ENCODE measurements at regions not wholly inside any gene's neighbourhood (a gene's known extent, or its start where the extent isn't known, plus 50 kb on each side); places are given as distances from the start of the nearest gene placed in this dataset.
"Not testable (repeated sequence)": the region's sequence is repeated elsewhere in the genome, so short reads cannot be mapped to it uniquely, and the experiment has no call there.

DNA sequence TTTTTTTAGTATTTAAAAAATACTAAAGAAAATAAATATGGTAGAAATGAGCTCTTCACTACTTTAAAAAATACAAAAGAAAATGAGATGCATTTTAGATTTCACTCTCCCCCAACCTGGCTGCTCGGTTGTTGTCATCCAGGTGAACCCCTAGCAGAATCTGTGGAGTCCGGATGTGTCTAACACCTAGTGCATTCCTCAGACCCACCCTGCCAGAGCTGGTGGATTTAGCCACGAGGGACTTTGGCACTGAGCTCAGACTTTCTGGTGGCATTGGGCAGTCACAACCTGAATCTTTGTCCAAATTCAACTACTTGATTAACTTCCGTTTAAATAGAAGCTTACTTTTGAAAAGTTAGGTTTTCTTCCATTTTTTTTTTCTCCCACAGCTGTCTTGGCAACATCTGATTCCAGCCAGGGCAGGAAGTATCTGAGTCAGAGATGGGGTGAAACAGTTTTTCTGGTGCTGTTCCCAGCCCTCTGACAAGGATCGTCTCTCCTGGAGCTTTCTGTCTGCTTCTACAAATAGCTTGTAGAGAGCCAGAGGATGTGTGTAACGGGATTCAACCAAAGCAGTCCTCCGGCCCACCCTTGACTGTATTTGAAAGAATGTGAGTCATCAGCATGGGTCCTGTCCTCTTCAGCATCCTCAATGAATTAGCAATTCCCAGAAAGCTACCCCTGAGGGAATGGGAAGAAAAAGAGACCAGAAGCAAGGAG lies 301.8 kb upstream of the MCTP2 start (continued):
- no peak for TF ChIP-seq SIX5 (IDR thresholded peaks at IDR 0.05; ENCODE audit: borderline replicate concordance in 1 of 2, insufficient read depth in 1 of 2, low read depth in 1 of 2, low read length in 2 of 2)
- TF ChIP-seq MECOM (CRISPR knock-in tag; IDR thresholded peaks at IDR 0.05): no peak
- no peak for TF ChIP-seq ZNF830 (CRISPR knock-in tag; IDR thresholded peaks at IDR 0.05)

DNA sequence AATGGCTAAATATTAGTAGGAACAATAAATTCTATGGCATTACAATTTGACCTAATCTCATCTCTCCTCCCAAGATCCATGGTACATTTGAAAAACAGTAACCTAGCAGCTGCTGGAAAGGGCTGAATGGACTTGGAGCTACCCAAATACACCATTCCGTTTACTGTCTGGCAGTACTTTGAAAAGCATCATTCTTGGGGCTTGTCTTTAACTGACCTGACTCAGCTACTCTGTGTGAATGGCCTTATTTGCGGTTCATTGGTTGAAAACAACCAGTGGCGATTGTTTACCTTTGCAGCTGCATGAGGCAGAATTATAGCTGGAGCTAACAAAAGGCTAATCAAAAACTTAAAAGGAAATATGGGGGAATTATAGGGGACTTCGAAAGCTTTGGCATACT lies 311.2 kb upstream of the MCTP2 start:
- CTCF ChIA-PET (ENCODE audit: low intra/inter-chr PET ratio): no interaction called here
- Histone ChIP-seq H3K4me3 (no peak overlapping the region), H2AFZ (ENCODE audit: low read depth, low read length) (no peak overlapping the region), H3K4me2 (ENCODE audit: insufficient read depth, low read length) (no peak overlapping the region), H3K9ac (ENCODE audit: insufficient read depth in 1 of 2, low read depth in 2 of 2, low read length in 2 of 2) (no peak overlapping the region), H3K36me3 (ENCODE audit: control insufficient read depth, insufficient read depth, low read length) (no peaks in the 10 kb centered on the region), H3K27ac (ENCODE audit: extremely low read depth, low read depth, low read length) (no peak overlapping the region), H3K9me3 (replicated peaks; ENCODE audit: control insufficient read depth, insufficient read depth, low read depth, low read length) (no peaks in the 10 kb centered on the region), H4K20me1 (replicated peaks; ENCODE audit: control insufficient read depth, insufficient read depth, low read length) (no peaks in the 10 kb centered on the region), H3K9me1 (ENCODE audit: control insufficient read depth, insufficient read depth, low read length) (no peaks in the 10 kb centered on the region), H3K4me1 (replicated peaks in 1 of 2; ENCODE audit: control insufficient read depth in 2 of 2, insufficient read depth in 2 of 2, low read length in 2 of 2) (no peaks in the 10 kb centered on the region), H3K27me3 (ENCODE audit: control insufficient read depth in 2 of 2, insufficient read depth in 2 of 2, low read length in 2 of 2) (no peaks in the 10 kb centered on the region), H3K79me2 (ENCODE audit: control insufficient read depth, insufficient read depth, low read length) (no peaks in the 10 kb centered on the region)
- TF ChIP-seq GABPB1 (CRISPR knock-in tag; IDR thresholded peaks at IDR 0.05): no peak
- TF ChIP-seq MECOM (CRISPR knock-in tag; IDR thresholded peaks at IDR 0.05): no peak
- no peak for TF ChIP-seq ZNF436 (CRISPR knock-in tag; IDR thresholded peaks at IDR 0.05)
- WGBS (ENCODE audit: insufficient coverage, low coverage, missing lambda C conversion rate): 0% methylated on average over 4 of the region's 4 CpGs
- FAIRE-seq (no peak), DNase-seq (ENCODE audit: extremely low read depth in 1 of 4, low spot score in 3 of 4) (no peak), ATAC-seq (no peak)
- intact Hi-C loops (cut with micrococcal nuclease): no loop called here
- POLR2A ChIA-PET: no interaction called here
- in situ Hi-C loops (cut with MboI): no loop called here
- BruUV-seq (replicated peaks): no TSS peak

DNA sequence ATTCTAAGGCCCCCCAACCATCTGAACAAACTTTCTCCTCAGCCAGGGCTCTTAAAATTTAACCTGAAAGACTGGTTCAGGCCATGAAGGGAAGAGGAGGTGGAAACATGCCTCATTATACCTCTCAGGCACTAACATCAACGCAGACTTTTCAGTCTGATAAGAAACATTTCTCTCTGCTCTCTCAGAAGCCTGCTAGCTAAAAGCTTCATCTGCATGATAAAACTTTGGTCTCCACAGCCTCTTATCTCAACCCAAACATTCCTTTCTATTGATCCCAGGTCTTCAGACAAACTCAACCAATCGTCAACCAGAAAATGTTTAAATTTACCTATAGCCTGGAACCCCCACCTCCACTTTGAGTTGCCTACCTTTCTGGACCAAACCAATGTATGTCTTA lies 312.6 kb upstream of the MCTP2 start:
- H3K4me2 ChIP-seq (ENCODE audit: insufficient read depth, low read length); H3K9me3 ChIP-seq (replicated peaks; ENCODE audit: control insufficient read depth, insufficient read depth, low read depth, low read length); in situ Hi-C loops (cut with MboI); CTCF ChIA-PET (ENCODE audit: low intra/inter-chr PET ratio); FAIRE-seq; H3K4me1 ChIP-seq (replicated peaks in 1 of 2; ENCODE audit: control insufficient read depth in 2 of 2, insufficient read depth in 2 of 2, low read length in 2 of 2); H3K9me1 ChIP-seq (ENCODE audit: control insufficient read depth, insufficient read depth, low read length); H3K36me3 ChIP-seq (ENCODE audit: control insufficient read depth, insufficient read depth, low read length); H3K27ac ChIP-seq (ENCODE audit: extremely low read depth, low read depth, low read length); H3K9ac ChIP-seq (ENCODE audit: insufficient read depth in 1 of 2, low read depth in 2 of 2, low read length in 2 of 2); H4K20me1 ChIP-seq (replicated peaks; ENCODE audit: control insufficient read depth, insufficient read depth, low read length); H3K4me3 ChIP-seq; intact Hi-C loops (cut with micrococcal nuclease); DNase-seq (ENCODE audit: extremely low read depth in 1 of 4, low spot score in 3 of 4); H3K27me3 ChIP-seq (ENCODE audit: control insufficient read depth in 2 of 2, insufficient read depth in 2 of 2, low read length in 2 of 2); ATAC-seq; H3K79me2 ChIP-seq (ENCODE audit: control insufficient read depth, insufficient read depth, low read length); H2AFZ ChIP-seq (ENCODE audit: low read depth, low read length); BruUV-seq (replicated peaks): not testable (repeated sequence)
- POLR2A ChIA-PET: interaction anchor here (0.6 kb wide), 1 partner anchor 456 kb away, joined by 3 read pairs; no protein-coding TSS in a partner anchor
- WGBS (ENCODE audit: insufficient coverage, low coverage, missing lambda C conversion rate): 0% methylated on average over 2 of the region's 2 CpGs

All from K562 (cell line).